HCT116 (cell line): ENCODE measurements at regions not wholly inside any gene's neighbourhood (a gene's known extent, or its start where the extent isn't known, plus 50 kb on each side); places are given as distances from the start of the nearest gene placed in this dataset.

ENCODE experiments used
- EZH2phosphoT487 ChIP-seq: fragments of 200-600 bp; IDR thresholded peaks from 2 replicates; pipeline ENCODE4 v1.6.1; 2018; ENCODE audit warnings: antibody characterized with exemption, borderline replicate concordance
- POLR2AphosphoS5 ChIP-seq: IDR thresholded peaks from 2 replicates; pipeline ENCODE4 v1.6.1; 2011; ENCODE audit warnings: mild to moderate bottlenecking, low read depth, low read length, moderate library complexity
- TCF7L2 ChIP-seq: IDR thresholded peaks from 2 replicates; pipeline ENCODE4 v1.7.0; 2011; ENCODE audit warnings: borderline replicate concordance, inconsistent platforms; ENCODE audit not compliant: insufficient read depth, insufficient read length; ENCODE audit errors: extremely low read depth
- TF ChIP-seq, protein P1 (sequence below), 3 experiments: fragments of 200-600 bp in 1 of 3; sonication (generic) in 1 of 3; IDR thresholded peaks in 2 of 3; conservative IDR thresholded peaks in 1 of 3; 2 replicates each; pipeline ENCODE4 v1.5.1; 2012 to 2017; ENCODE audit warnings: low read depth in 2 of 3, low read length in 2 of 3, antibody characterized with exemption in 1 of 3, borderline replicate concordance in 1 of 3, control low read depth in 1 of 3, mild to moderate bottlenecking in 1 of 3, mixed read lengths in 1 of 3, mixed run types in 1 of 3, moderate library complexity in 1 of 3; ENCODE audit not compliant: insufficient read depth in 1 of 3

DNA sequence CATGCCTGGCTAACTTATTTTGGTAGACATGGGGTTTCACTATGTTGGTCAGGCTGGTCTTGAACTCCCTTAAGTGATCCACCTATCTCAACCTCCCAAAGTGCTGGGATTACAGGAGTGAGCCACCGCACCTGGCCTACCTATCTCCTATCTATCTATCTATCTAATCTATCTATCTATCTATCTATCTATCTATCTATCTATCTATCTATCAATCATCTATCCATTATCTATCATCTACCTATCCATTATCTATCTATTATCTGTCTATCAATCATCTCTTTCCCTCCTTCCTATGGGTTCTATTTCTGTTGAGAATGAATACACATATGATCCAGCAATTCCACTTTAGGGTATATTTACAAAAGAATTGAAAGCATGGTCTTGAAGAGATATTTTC lies 194.2 kb upstream of the ARG1 start:
- no peak for TF ChIP-seq POLR2AphosphoS5
- TF ChIP-seq TCF7L2, result no peak
- TF ChIP-seq EZH2phosphoT487, result no peak
- TF ChIP-seq, protein P1, sequence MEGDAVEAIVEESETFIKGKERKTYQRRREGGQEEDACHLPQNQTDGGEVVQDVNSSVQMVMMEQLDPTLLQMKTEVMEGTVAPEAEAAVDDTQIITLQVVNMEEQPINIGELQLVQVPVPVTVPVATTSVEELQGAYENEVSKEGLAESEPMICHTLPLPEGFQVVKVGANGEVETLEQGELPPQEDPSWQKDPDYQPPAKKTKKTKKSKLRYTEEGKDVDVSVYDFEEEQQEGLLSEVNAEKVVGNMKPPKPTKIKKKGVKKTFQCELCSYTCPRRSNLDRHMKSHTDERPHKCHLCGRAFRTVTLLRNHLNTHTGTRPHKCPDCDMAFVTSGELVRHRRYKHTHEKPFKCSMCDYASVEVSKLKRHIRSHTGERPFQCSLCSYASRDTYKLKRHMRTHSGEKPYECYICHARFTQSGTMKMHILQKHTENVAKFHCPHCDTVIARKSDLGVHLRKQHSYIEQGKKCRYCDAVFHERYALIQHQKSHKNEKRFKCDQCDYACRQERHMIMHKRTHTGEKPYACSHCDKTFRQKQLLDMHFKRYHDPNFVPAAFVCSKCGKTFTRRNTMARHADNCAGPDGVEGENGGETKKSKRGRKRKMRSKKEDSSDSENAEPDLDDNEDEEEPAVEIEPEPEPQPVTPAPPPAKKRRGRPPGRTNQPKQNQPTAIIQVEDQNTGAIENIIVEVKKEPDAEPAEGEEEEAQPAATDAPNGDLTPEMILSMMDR (IDR thresholded peaks at IDR 0.05 in 2 of 3, conservative IDR thresholded peaks at IDR 0.05 in 1 of 3; ENCODE audit: borderline replicate concordance in 1 of 3, insufficient read depth in 1 of 3, low read depth in 2 of 3, low read length in 2 of 3), result no peak
